Right atrium auricular region (tissue), 2 donors: ENCODE measurements at regions not wholly inside any gene's neighbourhood (a gene's known extent, or its start where the extent isn't known, plus 50 kb on each side); places are given as distances from the start of the nearest gene placed in this dataset.
A peak's percentile ranks its signal among the peaks of the same experiment; 100 is the strongest.
"Not testable (repeated sequence)": the region's sequence is repeated elsewhere in the genome, so short reads cannot be mapped to it uniquely, and the experiment has no call there.

Source experiments
- DNase-seq: peaks from one replicate; pipeline ENCODE4 v3.0.0-alpha.2; 2019; ENCODE audit warnings: low spot score
- H3K27ac ChIP-seq, 2 donors: fragments of 200-600 bp; sonication (generic); 1 replicate in 1 of 2; 2 replicates in 1 of 2; pipeline ENCODE4 v1.5.1; 2016 to 2019
- H3K27me3 ChIP-seq, 2 donors: fragments of 200-600 bp; sonication (generic); one replicate each; pipeline versions ENCODE4 v1.5.1 to v1.6.0; 2017 to 2019
- H3K36me3 ChIP-seq: fragments of 200-600 bp; sonication (generic); one replicate; pipeline ENCODE4 v1.5.1; 2016
- H3K4me1 ChIP-seq, 2 donors: fragments of 200-600 bp; sonication (generic); one replicate each; pipeline versions ENCODE4 v1.5.1 to v1.6.0; 2017 to 2019
- H3K4me3 ChIP-seq, 2 donors: fragments of 200-600 bp; sonication (generic); 1 replicate in 1 of 2; 2 replicates in 1 of 2; pipeline ENCODE4 v1.5.1; 2017 to 2019; ENCODE audit warnings: mild to moderate bottlenecking in 1 of 2, moderate library complexity in 1 of 2
- H3K9me3 ChIP-seq, 2 donors: fragments of 200-600 bp; sonication (generic); one replicate each; pipeline ENCODE4 v1.5.1; 2019
- TF ChIP-seq, protein P1 (sequence below), 2 donors: fragments of 200-600 bp; sonication (generic); IDR thresholded peaks; one replicate each; pipeline ENCODE4 v1.5.1; 2019; ENCODE audit warnings: antibody characterized with exemption in 2 of 2

- H3K9me3 ChIP-seq, H3K27ac ChIP-seq, H3K36me3 ChIP-seq, H3K4me3 ChIP-seq, H3K4me1 ChIP-seq, DNase-seq, H3K27me3 ChIP-seq: not testable (repeated sequence)
Measured at GRCh38 chr2:181737302-181737701, 57.0 kb upstream of the NEUROD1 start.

DNA sequence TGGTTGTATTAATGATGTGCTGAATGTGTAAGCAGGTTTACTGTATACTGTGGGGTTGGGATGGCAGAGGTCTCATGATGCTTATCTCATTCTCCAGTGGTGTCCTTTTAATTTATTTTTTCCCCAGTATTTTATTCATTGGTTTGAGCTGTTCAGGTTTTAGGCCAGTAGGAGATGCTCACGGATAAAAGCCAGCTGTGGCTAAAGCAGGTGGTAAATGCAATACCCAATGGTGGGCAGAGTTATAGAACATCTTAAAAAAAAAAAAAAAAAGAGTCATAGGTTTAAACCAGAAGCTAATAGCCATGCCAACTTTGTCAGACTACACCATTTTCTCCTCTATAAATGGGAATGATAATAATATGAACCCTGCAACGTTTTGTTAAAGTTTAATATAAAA lies 57.8 kb upstream of the NEUROD1 start:
- no peaks in the 10 kb centered on the region for H3K27me3 ChIP-seq
- no peak for DNase-seq
- TF ChIP-seq, protein P1, sequence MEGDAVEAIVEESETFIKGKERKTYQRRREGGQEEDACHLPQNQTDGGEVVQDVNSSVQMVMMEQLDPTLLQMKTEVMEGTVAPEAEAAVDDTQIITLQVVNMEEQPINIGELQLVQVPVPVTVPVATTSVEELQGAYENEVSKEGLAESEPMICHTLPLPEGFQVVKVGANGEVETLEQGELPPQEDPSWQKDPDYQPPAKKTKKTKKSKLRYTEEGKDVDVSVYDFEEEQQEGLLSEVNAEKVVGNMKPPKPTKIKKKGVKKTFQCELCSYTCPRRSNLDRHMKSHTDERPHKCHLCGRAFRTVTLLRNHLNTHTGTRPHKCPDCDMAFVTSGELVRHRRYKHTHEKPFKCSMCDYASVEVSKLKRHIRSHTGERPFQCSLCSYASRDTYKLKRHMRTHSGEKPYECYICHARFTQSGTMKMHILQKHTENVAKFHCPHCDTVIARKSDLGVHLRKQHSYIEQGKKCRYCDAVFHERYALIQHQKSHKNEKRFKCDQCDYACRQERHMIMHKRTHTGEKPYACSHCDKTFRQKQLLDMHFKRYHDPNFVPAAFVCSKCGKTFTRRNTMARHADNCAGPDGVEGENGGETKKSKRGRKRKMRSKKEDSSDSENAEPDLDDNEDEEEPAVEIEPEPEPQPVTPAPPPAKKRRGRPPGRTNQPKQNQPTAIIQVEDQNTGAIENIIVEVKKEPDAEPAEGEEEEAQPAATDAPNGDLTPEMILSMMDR (IDR thresholded peaks at IDR 0.05) = no peak
- H3K9me3 ChIP-seq = no peaks in the 10 kb centered on the region
- no peaks in the 10 kb centered on the region for H3K36me3 ChIP-seq
- H3K27ac ChIP-seq = no peak overlapping the region
- no peak overlapping the region for H3K4me3 ChIP-seq
- no peaks in the 10 kb centered on the region for H3K4me1 ChIP-seq

DNA sequence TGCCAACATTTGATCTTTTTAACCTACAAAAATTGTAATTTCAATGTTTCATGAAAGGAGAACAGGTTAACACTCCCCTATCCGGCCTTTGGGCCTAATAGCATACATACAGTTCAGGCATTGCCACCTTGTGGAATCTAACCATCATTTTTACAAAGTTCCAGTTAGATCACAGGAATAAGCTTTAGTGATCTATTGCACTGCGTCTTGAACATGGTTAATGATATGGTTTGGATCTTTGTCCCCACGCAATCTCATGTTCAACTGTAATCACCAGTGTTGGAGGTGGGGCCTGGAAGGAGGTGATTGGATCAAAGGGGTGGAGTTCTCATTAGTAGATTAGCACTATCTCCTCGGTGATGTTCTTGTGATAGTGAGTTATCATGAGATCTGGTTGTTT lies 58.2 kb upstream of the NEUROD1 start:
- TF ChIP-seq, protein P1 (IDR thresholded peaks at IDR 0.05) = no peak

GRCh38 chr2:181741756-181742155 lies 61.4 kb upstream of the NEUROD1 start:
- H3K36me3 ChIP-seq = no peaks in the 10 kb centered on the region
- H3K27me3 ChIP-seq = no peaks in the 10 kb centered on the region
- no peaks in the 10 kb centered on the region for H3K9me3 ChIP-seq
- TF ChIP-seq, protein P1 (IDR thresholded peaks at IDR 0.05) = no peak
- no peak for DNase-seq
- H3K4me3 ChIP-seq = no peak overlapping the region
- H3K27ac ChIP-seq = no peak overlapping the region
- H3K4me1 ChIP-seq = no peaks in the 10 kb centered on the region

More for the DNA sequence above, 58.2 kb upstream of the NEUROD1 start:
- DNase-seq = no peak
- H3K36me3 ChIP-seq = no peaks in the 10 kb centered on the region
- H3K27me3 ChIP-seq = no peaks in the 10 kb centered on the region
- H3K4me3 ChIP-seq = no peak overlapping the region
- H3K27ac ChIP-seq = no peak overlapping the region
- H3K4me1 ChIP-seq = no peaks in the 10 kb centered on the region
- H3K9me3 ChIP-seq = no peaks in the 10 kb centered on the region

DNA sequence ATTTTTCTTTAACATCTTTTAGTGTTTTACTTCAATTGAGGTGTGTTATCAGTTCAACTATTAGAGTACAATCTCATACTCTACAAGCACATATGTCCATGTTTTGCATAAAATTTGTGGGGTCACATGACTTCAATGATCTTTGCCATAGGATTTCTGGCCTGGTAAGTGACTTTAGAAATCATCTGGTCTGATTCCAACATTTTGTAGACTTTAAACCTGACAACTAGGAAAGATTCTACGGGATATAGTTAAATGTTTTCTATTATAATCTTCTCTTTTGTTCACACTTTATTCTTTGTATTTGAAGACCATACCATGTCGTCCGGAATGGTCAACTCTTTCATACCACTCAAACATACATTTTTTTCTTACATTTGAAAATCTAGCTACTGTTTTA lies 62.0 kb upstream of the NEUROD1 start:
- H3K4me1 ChIP-seq = no peaks in the 10 kb centered on the region
- no peak for DNase-seq

GRCh38 chr2:181742922-181743722 lies 62.8 kb upstream of the NEUROD1 start:
- TF ChIP-seq, protein P1 (IDR thresholded peaks at IDR 0.05) = peak; percentile 47 to 75
- Histone ChIP-seq H3K9me3 (no peaks in the 10 kb centered on the region), H3K4me1 (no peaks in the 10 kb centered on the region), H3K27me3 (no peaks in the 10 kb centered on the region), H3K27ac (no peak overlapping the region), H3K4me3 (no peak overlapping the region), H3K36me3 (no peaks in the 10 kb centered on the region)
- DNase-seq = no peak

More for the DNA sequence above, 62.0 kb upstream of the NEUROD1 start:
- Histone ChIP-seq H3K4me3 (no peak overlapping the region), H3K27ac (no peak overlapping the region), H3K9me3 (no peaks in the 10 kb centered on the region), H3K27me3 (no peaks in the 10 kb centered on the region), H3K36me3 (no peaks in the 10 kb centered on the region)
- TF ChIP-seq, protein P1 (IDR thresholded peaks at IDR 0.05) = no peak
